HEK293 (cell line): ENCODE measurements at regions not wholly inside any gene's neighbourhood (a gene's known extent, or its start where the extent isn't known, plus 50 kb on each side); places are given as distances from the start of the nearest gene placed in this dataset.
"Not testable (repeated sequence)": the region's sequence is repeated elsewhere in the genome, so short reads cannot be mapped to it uniquely, and the experiment has no call there.

ENCODE experiments used
- CTCF ChIA-PET: fragments of 350-600 bp; formaldehyde crosslinking; extraction: SDS; loops from one replicate; lab custom pipeline; 2021; ENCODE audit warnings: antibody characterized with exemption; lab: Yijun Ruan, JAX
- POLR2A ChIA-PET: fragments of 300-600 bp; formaldehyde crosslinking; extraction: SDS; loops from one replicate; lab custom pipeline; 2020; ENCODE audit warnings: antibody characterized with exemption, inconsistent platforms; lab: Yijun Ruan, JAX
- H3K27ac ChIP-seq: fragments of 200-500 bp; sonication (Bioruptor generic); 2 replicates; pipeline ENCODE4 v1.5.1; 2014; ENCODE audit warnings: low read depth, low read length, control low read depth, inconsistent platforms; ENCODE audit errors: extremely low read depth
- H3K36me3 ChIP-seq, 2 experiments: fragments of 200-500 bp in 1 of 2; sonication (Bioruptor generic) in 1 of 2; 1 replicate in 1 of 2; 2 replicates in 1 of 2; pipeline ENCODE4 v1.5.1; 2014 to 2017; ENCODE audit warnings: inconsistent platforms in 2 of 2, low read length in 2 of 2; ENCODE audit not compliant: control insufficient read depth in 2 of 2, insufficient read depth in 1 of 2
- H3K4me1 ChIP-seq: fragments of 200-500 bp; sonication (Bioruptor generic); 2 replicates; pipeline ENCODE4 v1.5.1; 2014; ENCODE audit warnings: mild to moderate bottlenecking, low read length, inconsistent platforms; ENCODE audit not compliant: control insufficient read depth, insufficient read depth
- H3K4me3 ChIP-seq: 2 replicates; pipeline ENCODE4 v1.5.1; 2011; ENCODE audit warnings: low read depth, mild to moderate bottlenecking, control low read depth, low read length, moderate library complexity
- H3K9me3 ChIP-seq: fragments of 200-500 bp; sonication (Bioruptor generic); 2 replicates; pipeline ENCODE4 v1.5.1; 2014; ENCODE audit warnings: low read depth, low read length, inconsistent platforms; ENCODE audit not compliant: control insufficient read depth, insufficient read depth
- MEIS1 ChIP-seq: sonication (generic); formaldehyde crosslinking; IDR thresholded peaks from 2 replicates; pipeline ENCODE4 v1.8.1; 2022; ENCODE audit warnings: missing genetic modification reagents, mild to moderate bottlenecking, borderline replicate concordance
- OVOL3 ChIP-seq: fragments of 450-650 bp; formaldehyde crosslinking; IDR thresholded peaks from 2 replicates; pipeline ENCODE4 v1.5.1; 2016; ENCODE audit warnings: missing biosample characterization, missing genetic modification characterization
- ZNF501 ChIP-seq: fragments of 450-650 bp; formaldehyde crosslinking; IDR thresholded peaks from 2 replicates; pipeline ENCODE4 v1.5.1; 2016; ENCODE audit warnings: missing biosample characterization, missing genetic modification characterization
- ZNF596 ChIP-seq: fragments of 450-650 bp; IDR thresholded peaks from 2 replicates; pipeline ENCODE4 v1.5.0; 2018; ENCODE audit warnings: missing biosample characterization, mild to moderate bottlenecking, missing genetic modification characterization, moderate library complexity
- ZNF626 ChIP-seq: fragments of 450-650 bp; sonication (Bioruptor Pico); formaldehyde crosslinking; IDR thresholded peaks from 2 replicates; pipeline ENCODE4 v1.5.1; 2018; ENCODE audit warnings: missing biosample characterization, missing genetic modification characterization, inconsistent platforms
- TF ChIP-seq, protein P1 (sequence below): fragments of 450-650 bp; formaldehyde crosslinking; IDR thresholded peaks from 2 replicates; pipeline ENCODE4 v1.5.1; 2016; ENCODE audit warnings: missing biosample characterization, missing genetic modification characterization
- TF ChIP-seq, protein P2 (sequence below): fragments of 450-650 bp; formaldehyde crosslinking; IDR thresholded peaks from 2 replicates; pipeline ENCODE4 v1.5.0; 2017; ENCODE audit warnings: missing biosample characterization, missing genetic modification characterization, borderline replicate concordance
- TF ChIP-seq, protein P3 (sequence below): fragments of 450-650 bp; formaldehyde crosslinking; IDR thresholded peaks from 2 replicates; pipeline ENCODE4 v1.5.1; 2016; ENCODE audit warnings: missing biosample characterization, missing genetic modification characterization

DNA sequence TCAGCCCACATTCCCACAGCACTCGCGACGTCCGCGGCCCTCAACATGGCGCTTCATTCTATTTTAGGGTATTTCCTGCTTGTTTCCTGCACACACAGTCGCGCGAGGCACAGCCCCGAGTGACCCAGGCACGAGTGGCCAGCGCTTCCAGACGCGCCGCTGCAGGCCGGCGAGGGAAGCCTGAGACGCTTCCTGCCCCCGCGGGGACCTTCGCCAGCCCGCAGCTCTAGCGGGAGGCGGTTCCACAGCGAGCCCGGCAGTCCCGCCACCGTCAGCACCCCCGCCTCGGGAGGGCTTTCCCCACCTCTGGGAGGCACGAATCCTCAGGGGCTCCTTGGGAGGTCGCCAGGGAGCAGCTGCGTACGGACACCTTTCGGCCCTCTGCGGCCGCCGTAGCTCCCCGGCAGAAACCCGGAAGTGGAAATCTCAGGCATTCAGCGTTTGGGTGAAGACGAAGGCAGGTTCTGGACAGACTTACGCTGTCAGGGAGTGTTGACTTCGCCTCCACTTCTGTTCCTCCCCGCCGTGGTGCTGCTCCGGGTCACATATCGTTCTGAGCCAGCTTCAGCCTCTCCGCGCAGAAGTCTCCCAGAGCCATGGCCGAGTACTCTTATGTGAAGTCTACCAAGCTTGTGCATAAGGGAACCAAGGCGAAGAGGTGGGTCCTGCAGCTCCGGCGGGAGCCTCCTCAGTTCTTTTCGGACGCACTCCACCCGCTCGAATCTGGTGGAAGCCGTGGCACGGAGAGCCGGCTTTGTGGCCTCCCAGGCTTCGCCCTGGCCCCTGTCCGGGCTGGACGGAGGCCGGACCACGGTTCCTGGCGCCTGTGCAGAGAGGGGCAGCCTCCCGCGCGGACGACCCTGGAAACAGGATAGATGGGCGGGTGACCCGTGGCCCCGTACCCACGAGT, 2925.9 kb upstream of the OR11H1 start:
- Histone ChIP-seq H3K27ac (no peak overlapping the region), H3K36me3 (no peaks in the 10 kb centered on the region), H3K4me1 (no peaks in the 10 kb centered on the region), H3K9me3 (no peaks in the 10 kb centered on the region), H3K4me3 (no peak overlapping the region)
- TF ChIP-seq, protein P1, sequence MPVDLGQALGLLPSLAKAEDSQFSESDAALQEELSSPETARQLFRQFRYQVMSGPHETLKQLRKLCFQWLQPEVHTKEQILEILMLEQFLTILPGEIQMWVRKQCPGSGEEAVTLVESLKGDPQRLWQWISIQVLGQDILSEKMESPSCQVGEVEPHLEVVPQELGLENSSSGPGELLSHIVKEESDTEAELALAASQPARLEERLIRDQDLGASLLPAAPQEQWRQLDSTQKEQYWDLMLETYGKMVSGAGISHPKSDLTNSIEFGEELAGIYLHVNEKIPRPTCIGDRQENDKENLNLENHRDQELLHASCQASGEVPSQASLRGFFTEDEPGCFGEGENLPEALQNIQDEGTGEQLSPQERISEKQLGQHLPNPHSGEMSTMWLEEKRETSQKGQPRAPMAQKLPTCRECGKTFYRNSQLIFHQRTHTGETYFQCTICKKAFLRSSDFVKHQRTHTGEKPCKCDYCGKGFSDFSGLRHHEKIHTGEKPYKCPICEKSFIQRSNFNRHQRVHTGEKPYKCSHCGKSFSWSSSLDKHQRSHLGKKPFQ: no peak
- TF ChIP-seq, protein P2, sequence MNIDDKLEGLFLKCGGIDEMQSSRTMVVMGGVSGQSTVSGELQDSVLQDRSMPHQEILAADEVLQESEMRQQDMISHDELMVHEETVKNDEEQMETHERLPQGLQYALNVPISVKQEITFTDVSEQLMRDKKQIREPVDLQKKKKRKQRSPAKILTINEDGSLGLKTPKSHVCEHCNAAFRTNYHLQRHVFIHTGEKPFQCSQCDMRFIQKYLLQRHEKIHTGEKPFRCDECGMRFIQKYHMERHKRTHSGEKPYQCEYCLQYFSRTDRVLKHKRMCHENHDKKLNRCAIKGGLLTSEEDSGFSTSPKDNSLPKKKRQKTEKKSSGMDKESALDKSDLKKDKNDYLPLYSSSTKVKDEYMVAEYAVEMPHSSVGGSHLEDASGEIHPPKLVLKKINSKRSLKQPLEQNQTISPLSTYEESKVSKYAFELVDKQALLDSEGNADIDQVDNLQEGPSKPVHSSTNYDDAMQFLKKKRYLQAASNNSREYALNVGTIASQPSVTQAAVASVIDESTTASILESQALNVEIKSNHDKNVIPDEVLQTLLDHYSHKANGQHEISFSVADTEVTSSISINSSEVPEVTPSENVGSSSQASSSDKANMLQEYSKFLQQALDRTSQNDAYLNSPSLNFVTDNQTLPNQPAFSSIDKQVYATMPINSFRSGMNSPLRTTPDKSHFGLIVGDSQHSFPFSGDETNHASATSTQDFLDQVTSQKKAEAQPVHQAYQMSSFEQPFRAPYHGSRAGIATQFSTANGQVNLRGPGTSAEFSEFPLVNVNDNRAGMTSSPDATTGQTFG (tag by site-specific recombination): no peak
- TF ChIP-seq OVOL3 (tag by site-specific recombination) (no peak), ZNF596 (tag by site-specific recombination) (no peak), ZNF626 (tag by site-specific recombination) (no peak), MEIS1 (CRISPR knock-in tag) (no peak), ZNF501 (tag by site-specific recombination) (no peak)
- TF ChIP-seq, protein P3, sequence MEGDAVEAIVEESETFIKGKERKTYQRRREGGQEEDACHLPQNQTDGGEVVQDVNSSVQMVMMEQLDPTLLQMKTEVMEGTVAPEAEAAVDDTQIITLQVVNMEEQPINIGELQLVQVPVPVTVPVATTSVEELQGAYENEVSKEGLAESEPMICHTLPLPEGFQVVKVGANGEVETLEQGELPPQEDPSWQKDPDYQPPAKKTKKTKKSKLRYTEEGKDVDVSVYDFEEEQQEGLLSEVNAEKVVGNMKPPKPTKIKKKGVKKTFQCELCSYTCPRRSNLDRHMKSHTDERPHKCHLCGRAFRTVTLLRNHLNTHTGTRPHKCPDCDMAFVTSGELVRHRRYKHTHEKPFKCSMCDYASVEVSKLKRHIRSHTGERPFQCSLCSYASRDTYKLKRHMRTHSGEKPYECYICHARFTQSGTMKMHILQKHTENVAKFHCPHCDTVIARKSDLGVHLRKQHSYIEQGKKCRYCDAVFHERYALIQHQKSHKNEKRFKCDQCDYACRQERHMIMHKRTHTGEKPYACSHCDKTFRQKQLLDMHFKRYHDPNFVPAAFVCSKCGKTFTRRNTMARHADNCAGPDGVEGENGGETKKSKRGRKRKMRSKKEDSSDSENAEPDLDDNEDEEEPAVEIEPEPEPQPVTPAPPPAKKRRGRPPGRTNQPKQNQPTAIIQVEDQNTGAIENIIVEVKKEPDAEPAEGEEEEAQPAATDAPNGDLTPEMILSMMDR: no peak
- CTCF ChIA-PET: no interaction called here
- POLR2A ChIA-PET: no interaction called here

DNA sequence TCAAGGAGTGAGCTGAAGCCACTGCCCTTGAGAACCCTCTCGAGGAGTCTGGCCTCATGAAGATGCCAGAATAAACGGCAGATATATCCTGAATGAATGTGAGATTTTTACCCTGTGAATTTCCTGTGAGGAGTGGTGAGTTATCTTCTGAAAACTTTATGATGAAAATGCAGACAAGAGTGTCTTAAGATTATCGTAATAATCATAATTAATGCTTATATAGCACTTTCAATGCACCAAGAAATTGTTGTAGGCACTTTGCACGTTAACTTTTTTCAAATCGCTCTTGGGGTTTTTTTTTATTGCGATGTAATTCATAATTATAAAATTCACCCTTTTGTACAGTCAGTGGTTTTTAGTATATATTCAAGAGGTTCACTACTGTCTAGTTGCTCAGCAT, 2924.6 kb upstream of the OR11H1 start:
- POLR2A ChIA-PET, H3K27ac ChIP-seq, H3K9me3 ChIP-seq, H3K4me1 ChIP-seq, H3K4me3 ChIP-seq, H3K36me3 ChIP-seq: not testable (repeated sequence)
- CTCF ChIA-PET: interaction anchor here (0.7 kb wide), 1 partner anchor 981 kb away, joined by 3 read pairs; no protein-coding TSS in a partner anchor

DNA sequence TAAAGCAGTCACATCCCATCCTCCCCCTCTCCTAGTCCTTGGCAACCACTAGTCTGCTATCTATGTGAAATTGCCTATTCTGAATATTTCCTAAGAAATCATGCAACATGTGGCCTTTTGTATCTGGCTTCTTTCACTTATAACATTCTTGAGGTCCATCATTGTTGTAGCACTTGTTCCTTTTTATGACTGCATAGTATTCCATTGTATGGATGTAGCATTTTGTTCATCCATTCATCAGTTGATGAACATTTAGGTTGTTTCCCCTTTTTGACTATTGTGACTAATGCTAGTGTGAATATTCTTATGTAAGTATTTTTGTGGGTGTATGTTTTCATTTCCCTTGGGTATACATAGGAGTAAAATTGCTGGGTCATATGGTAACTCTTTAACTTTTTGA, 2924.2 kb upstream of the OR11H1 start:
- H3K4me3 ChIP-seq, H3K4me1 ChIP-seq, POLR2A ChIA-PET, H3K9me3 ChIP-seq, H3K27ac ChIP-seq, H3K36me3 ChIP-seq, CTCF ChIA-PET: not testable (repeated sequence)

DNA sequence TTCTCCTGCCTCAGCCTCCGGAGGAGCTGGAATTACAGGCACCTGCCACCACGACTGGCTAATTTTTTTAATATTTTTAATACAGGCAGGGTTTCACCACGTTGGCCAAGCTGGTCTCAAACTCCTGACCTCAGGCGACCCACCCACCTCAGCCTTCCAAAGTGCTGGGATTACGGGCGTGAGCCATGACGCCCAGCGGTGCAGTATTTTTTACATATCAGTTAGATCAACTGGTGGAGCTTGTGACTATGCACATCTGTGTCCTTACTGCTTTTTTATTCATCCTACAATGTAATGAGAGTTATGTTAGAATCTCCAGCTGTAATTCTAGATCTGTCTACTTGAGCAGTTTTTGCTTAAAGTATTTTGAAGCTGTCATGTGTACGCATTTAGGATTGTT, 2919.5 kb upstream of the OR11H1 start:
- H3K36me3 ChIP-seq, CTCF ChIA-PET, H3K4me1 ChIP-seq, POLR2A ChIA-PET, H3K27ac ChIP-seq, H3K9me3 ChIP-seq, H3K4me3 ChIP-seq: not testable (repeated sequence)
